ENCODE measurements at regions not wholly inside any gene's neighbourhood (a gene's known extent, or its start where the extent isn't known, plus 50 kb on each side); places are given as distances from the start of the nearest gene placed in this dataset.

DNA sequence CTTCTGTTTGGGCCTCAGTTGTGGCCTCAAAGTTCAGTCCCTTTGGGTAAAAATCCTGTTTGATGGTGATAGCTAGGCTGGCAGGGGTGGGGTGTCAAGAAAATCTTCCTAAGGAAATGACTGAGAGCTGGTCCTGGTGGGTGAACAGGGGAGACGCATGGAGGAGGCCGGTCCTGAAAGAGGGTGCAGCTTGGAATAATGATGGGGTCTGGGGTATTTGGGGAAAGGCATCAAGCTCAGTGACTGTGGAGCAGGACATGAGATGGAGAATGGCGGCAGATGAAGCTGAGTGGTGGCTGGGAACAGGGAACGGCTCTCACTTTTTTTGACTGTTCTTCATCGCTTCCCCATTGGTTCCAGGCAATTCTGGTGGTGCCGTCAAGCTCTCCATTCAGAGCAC is 140.7 kb upstream of the PKDCC start:
- H3K27ac ChIP-seq (ENCODE audit: low read depth, low read length), result no peak overlapping the region
- no peak overlapping the region for H3K9ac ChIP-seq (ENCODE audit: low read length)

GRCh38 chr2:41907771-41908207 is 140.0 kb upstream of the PKDCC start:
- Histone ChIP-seq H3K36me3 (ENCODE audit: control insufficient read depth, insufficient read depth, low read length) (no peaks in the 10 kb centered on the region), H3K9ac (ENCODE audit: low read length) (no peak overlapping the region), H3K4me3 (ENCODE audit: low read length) (no peak overlapping the region), H3K27ac (ENCODE audit: low read depth, low read length) (no peak overlapping the region), H3K27me3 (ENCODE audit: control insufficient read depth, insufficient read depth, low read length) (no peaks in the 10 kb centered on the region), H3K4me1 (ENCODE audit: control insufficient read depth, insufficient read depth, low read length) (peaks cover 6% of the 10 kb centered on the region)

More for the DNA sequence above, 140.7 kb upstream of the PKDCC start:
- Histone ChIP-seq H3K4me3 (ENCODE audit: low read length) (no peak overlapping the region), H3K36me3 (ENCODE audit: control insufficient read depth, insufficient read depth, low read length) (no peaks in the 10 kb centered on the region), H3K27me3 (ENCODE audit: control insufficient read depth, insufficient read depth, low read length) (no peaks in the 10 kb centered on the region), H3K4me1 (ENCODE audit: control insufficient read depth, insufficient read depth, low read length) (peaks cover 2% of the 10 kb centered on the region)

DNA sequence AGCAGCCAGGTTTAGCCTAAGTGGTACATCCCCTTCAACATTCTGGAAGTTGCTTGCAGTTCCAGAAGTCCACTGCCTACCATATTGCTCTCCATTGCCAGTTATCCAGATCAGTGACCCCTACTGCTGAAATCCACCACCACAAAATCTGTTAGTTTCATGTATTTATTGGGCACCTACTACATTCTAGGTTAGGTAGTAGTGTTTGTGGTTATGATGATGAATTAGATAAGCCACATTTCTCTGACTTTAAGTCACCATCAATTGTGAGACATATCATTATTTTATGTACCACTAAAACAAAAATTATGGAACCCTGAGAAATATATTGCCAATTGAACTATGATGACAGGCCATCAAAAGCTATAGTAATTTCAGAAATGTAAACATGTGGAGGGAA is 139.5 kb upstream of the PKDCC start:
- no peak overlapping the region for H3K27ac ChIP-seq (ENCODE audit: low read depth, low read length)
- peaks cover 12% of the 10 kb centered on the region for H3K4me1 ChIP-seq (ENCODE audit: control insufficient read depth, insufficient read depth, low read length)
- H3K9ac ChIP-seq (ENCODE audit: low read length), result no peak overlapping the region
- no peak overlapping the region for H3K4me3 ChIP-seq (ENCODE audit: low read length)
- H3K27me3 ChIP-seq (ENCODE audit: control insufficient read depth, insufficient read depth, low read length), result no peaks in the 10 kb centered on the region
- H3K36me3 ChIP-seq (ENCODE audit: control insufficient read depth, insufficient read depth, low read length), result no peaks in the 10 kb centered on the region

GRCh38 chr2:41909584-41909983 is 138.2 kb upstream of the PKDCC start:
- Histone ChIP-seq H3K4me3 (ENCODE audit: low read length) (no peak overlapping the region), H3K9ac (ENCODE audit: low read length) (no peak overlapping the region), H3K36me3 (ENCODE audit: control insufficient read depth, insufficient read depth, low read length) (no peaks in the 10 kb centered on the region), H3K27me3 (ENCODE audit: control insufficient read depth, insufficient read depth, low read length) (no peaks in the 10 kb centered on the region), H3K27ac (ENCODE audit: low read depth, low read length) (no peak overlapping the region), H3K4me1 (ENCODE audit: control insufficient read depth, insufficient read depth, low read length) (peaks cover 13% of the 10 kb centered on the region)

GRCh38 chr2:41910126-41910525 is 137.7 kb upstream of the PKDCC start:
- Histone ChIP-seq H3K27me3 (ENCODE audit: control insufficient read depth, insufficient read depth, low read length) (no peaks in the 10 kb centered on the region), H3K36me3 (ENCODE audit: control insufficient read depth, insufficient read depth, low read length) (no peaks in the 10 kb centered on the region), H3K9ac (ENCODE audit: low read length) (no peak overlapping the region), H3K4me1 (ENCODE audit: control insufficient read depth, insufficient read depth, low read length) (peaks cover 13% of the 10 kb centered on the region), H3K4me3 (ENCODE audit: low read length) (no peak overlapping the region), H3K27ac (ENCODE audit: low read depth, low read length) (no peak overlapping the region)

DNA sequence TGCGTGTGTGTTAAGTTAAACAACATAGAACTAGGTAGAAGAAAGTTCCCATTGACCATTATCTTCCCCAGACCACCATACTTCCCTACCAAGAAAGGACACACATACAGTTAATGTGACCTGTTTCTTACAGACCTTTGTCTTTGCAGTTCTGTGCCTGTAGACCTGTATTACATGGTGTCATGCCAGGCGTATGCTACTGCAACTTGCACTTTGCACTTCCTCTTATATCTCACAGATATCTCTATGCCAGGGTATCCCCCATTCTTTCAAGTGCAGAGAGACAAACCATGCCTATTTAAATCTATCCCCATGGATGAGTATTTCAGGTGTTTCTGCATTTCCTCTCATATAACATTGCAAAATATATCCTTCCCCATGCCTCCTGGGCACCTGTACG is 136.8 kb upstream of the PKDCC start:
- no peaks in the 10 kb centered on the region for H3K36me3 ChIP-seq (ENCODE audit: control insufficient read depth, insufficient read depth, low read length)
- H3K4me3 ChIP-seq (ENCODE audit: low read length), result no peak overlapping the region
- H3K27ac ChIP-seq (ENCODE audit: low read depth, low read length), result no peak overlapping the region
- peaks cover 13% of the 10 kb centered on the region for H3K4me1 ChIP-seq (ENCODE audit: control insufficient read depth, insufficient read depth, low read length)
- H3K9ac ChIP-seq (ENCODE audit: low read length), result no peak overlapping the region
- H3K27me3 ChIP-seq (ENCODE audit: control insufficient read depth, insufficient read depth, low read length), result no peaks in the 10 kb centered on the region

GRCh38 chr2:41912337-41912736 is 135.5 kb upstream of the PKDCC start:
- Histone ChIP-seq H3K27ac (ENCODE audit: low read depth, low read length) (no peak overlapping the region), H3K9ac (ENCODE audit: low read length) (no peak overlapping the region)

DNA sequence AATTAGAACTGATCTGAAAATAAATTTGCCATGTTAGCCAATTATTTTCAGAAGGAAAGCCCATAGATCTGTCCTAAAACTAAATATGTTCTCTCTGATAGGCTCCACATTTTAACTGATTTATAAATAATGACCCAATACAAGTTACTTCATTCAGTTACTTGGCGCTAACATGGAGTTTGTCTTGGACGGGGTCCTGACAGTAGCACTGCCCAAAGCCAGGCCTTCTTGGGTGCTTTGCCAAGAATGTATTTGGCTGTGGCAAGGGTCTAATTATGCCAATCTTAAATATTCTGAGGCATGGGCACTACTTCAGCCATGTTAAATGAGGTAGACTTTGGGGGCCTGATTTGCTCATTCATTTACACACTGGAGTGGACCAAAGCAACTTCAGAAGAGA is 135.0 kb upstream of the PKDCC start:
- H3K36me3 ChIP-seq (ENCODE audit: control insufficient read depth, insufficient read depth, low read length), result no peaks in the 10 kb centered on the region
- no peak overlapping the region for H3K9ac ChIP-seq (ENCODE audit: low read length)
- H3K4me3 ChIP-seq (ENCODE audit: low read length), result no peak overlapping the region
- H3K27ac ChIP-seq (ENCODE audit: low read depth, low read length), result peak overlapping the region; percentile 24
- no peaks in the 10 kb centered on the region for H3K27me3 ChIP-seq (ENCODE audit: control insufficient read depth, insufficient read depth, low read length)
- peaks cover 13% of the 10 kb centered on the region for H3K4me1 ChIP-seq (ENCODE audit: control insufficient read depth, insufficient read depth, low read length)

More at GRCh38 chr2:41912337-41912736, 135.5 kb upstream of the PKDCC start:
- H3K27me3 ChIP-seq (ENCODE audit: control insufficient read depth, insufficient read depth, low read length), result no peaks in the 10 kb centered on the region
- no peaks in the 10 kb centered on the region for H3K36me3 ChIP-seq (ENCODE audit: control insufficient read depth, insufficient read depth, low read length)
- no peak overlapping the region for H3K4me3 ChIP-seq (ENCODE audit: low read length)
- H3K4me1 ChIP-seq (ENCODE audit: control insufficient read depth, insufficient read depth, low read length), result peaks cover 13% of the 10 kb centered on the region

DNA sequence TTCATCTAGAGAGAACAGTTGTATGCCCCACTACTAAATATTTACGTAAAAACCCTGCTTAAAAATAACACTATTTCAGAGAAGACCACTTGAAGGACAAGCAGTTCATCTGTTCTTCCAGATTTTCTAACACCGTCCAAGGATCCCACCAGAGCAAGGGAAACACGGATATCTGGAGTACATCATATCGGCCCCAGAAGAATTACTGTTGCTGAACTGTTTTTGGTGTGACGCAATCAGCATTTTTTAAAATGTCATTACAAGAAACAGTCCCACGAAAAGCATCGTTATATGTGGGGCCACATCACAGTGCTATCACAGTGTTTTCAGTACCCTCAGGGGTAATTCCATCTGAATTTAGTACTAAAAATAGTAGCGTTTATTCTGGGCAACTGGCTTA is 134.5 kb upstream of the PKDCC start:
- peak overlapping the region; percentile 24 for H3K27ac ChIP-seq (ENCODE audit: low read depth, low read length)

DNA sequence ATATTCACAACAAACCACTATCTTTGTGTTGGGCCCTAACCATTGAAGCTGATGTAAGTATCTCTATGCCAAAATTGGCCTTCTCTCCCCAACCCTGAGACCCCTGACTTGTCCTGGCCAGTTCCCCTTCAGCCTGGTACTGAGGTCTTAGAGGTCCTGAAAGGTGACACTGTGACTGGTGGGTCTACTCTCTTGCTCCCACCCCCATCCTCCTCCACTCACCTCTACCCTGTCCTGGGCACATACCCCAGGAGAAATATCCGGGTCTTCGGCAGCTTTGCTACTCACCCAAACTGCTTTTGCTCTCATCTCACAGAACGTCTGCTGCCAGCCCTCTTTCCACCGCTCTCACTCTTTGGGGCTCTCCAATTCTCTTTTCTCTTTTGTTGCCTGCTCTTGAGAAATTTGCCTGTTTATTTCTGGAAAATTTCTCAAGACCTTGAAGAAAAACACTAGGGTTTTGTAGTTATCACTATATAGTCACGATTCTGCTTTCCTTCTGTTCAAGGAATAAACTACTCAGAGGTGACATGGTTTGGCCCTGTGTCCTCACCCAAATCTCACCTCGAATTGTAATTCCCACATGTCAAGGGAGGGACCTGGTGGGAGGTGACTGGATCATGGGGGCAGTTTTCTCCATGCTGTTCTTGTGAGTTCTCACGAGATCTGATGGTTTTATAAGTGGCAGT is 133.8 kb upstream of the PKDCC start:
- no peak overlapping the region for H3K4me3 ChIP-seq (ENCODE audit: low read length)
- no peak overlapping the region for H3K27ac ChIP-seq (ENCODE audit: low read depth, low read length)
- no peak overlapping the region for H3K9ac ChIP-seq (ENCODE audit: low read length)
- H3K27me3 ChIP-seq (ENCODE audit: control insufficient read depth, insufficient read depth, low read length), result no peaks in the 10 kb centered on the region
- H3K36me3 ChIP-seq (ENCODE audit: control insufficient read depth, insufficient read depth, low read length), result no peaks in the 10 kb centered on the region
- peaks cover 13% of the 10 kb centered on the region for H3K4me1 ChIP-seq (ENCODE audit: control insufficient read depth, insufficient read depth, low read length)

More for the DNA sequence above, 134.5 kb upstream of the PKDCC start:
- H3K9ac ChIP-seq (ENCODE audit: low read length), result no peak overlapping the region
- H3K36me3 ChIP-seq (ENCODE audit: control insufficient read depth, insufficient read depth, low read length), result no peaks in the 10 kb centered on the region
- H3K4me1 ChIP-seq (ENCODE audit: control insufficient read depth, insufficient read depth, low read length), result peaks cover 13% of the 10 kb centered on the region
- no peaks in the 10 kb centered on the region for H3K27me3 ChIP-seq (ENCODE audit: control insufficient read depth, insufficient read depth, low read length)
- no peak overlapping the region for H3K4me3 ChIP-seq (ENCODE audit: low read length)

DNA sequence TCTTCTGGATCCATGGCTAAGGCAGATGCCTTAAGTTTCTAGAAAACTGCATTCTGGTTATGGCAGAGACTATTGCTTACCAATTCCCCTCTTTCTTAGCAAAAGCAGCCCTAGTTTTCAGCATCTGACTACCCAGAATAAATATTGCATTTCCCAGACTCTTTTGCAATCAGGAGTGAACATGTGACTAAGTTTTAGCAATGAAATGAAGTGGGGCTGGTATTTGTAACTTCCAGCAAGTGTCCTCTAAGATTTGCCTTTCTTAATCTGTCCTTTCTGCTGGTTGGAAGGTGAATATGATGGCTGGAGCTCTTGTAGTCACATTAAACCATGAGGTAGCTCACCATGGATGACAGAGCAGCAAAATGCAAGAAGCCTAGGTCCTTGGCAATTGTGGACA is 132.9 kb upstream of the PKDCC start:
- Histone ChIP-seq H3K36me3 (ENCODE audit: control insufficient read depth, insufficient read depth, low read length) (no peaks in the 10 kb centered on the region), H3K9ac (ENCODE audit: low read length) (no peak overlapping the region), H3K27ac (ENCODE audit: low read depth, low read length) (no peak overlapping the region), H3K4me3 (ENCODE audit: low read length) (no peak overlapping the region), H3K4me1 (ENCODE audit: control insufficient read depth, insufficient read depth, low read length) (peaks cover 13% of the 10 kb centered on the region), H3K27me3 (ENCODE audit: control insufficient read depth, insufficient read depth, low read length) (no peaks in the 10 kb centered on the region)

DNA sequence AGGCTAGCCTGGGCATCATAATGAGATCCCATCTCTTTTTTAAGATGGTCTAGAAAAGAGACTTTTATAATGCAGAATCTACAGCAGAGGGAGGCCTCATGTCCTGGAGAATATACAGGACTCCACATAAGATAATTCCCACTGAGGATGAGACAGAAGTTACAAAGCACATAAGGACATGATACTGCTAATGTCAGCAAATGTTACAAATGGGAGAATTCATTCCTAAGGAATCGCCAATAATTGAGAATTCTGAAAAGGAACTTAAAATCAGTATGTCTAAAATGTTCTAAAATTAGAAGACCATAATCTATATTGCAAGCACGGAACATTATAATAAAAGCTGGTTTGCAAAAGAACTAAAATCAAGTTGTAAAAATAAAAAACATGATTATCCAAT is 131.6 kb upstream of the PKDCC start:
- Histone ChIP-seq H3K4me1 (ENCODE audit: control insufficient read depth, insufficient read depth, low read length) (peaks cover 13% of the 10 kb centered on the region), H3K36me3 (ENCODE audit: control insufficient read depth, insufficient read depth, low read length) (no peaks in the 10 kb centered on the region), H3K27ac (ENCODE audit: low read depth, low read length) (no peak overlapping the region), H3K4me3 (ENCODE audit: low read length) (no peak overlapping the region), H3K27me3 (ENCODE audit: control insufficient read depth, insufficient read depth, low read length) (no peaks in the 10 kb centered on the region), H3K9ac (ENCODE audit: low read length) (no peak overlapping the region)

DNA sequence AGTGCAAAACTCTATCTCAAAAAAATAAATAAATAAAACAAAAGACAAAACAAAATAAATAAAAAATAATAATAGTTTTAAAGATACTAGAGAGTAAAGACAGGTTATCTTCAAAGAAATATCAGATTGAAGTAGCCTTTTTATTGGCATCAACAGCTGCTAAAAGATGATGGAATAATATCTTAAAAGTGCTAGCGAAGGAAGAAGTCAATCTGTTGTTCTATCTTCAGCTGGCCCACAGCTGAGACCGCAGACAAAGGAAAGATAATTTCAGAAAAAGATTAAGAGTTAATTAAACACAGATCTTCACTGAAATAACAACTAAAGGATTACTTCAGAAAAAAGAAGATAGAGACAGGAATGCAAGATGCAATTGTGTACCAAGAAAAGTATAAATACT is 130.2 kb upstream of the PKDCC start:
- Histone ChIP-seq H3K9ac (ENCODE audit: low read length) (no peak overlapping the region), H3K27ac (ENCODE audit: low read depth, low read length) (no peak overlapping the region), H3K4me1 (ENCODE audit: control insufficient read depth, insufficient read depth, low read length) (peaks cover 14% of the 10 kb centered on the region), H3K27me3 (ENCODE audit: control insufficient read depth, insufficient read depth, low read length) (no peaks in the 10 kb centered on the region), H3K36me3 (ENCODE audit: control insufficient read depth, insufficient read depth, low read length) (no peaks in the 10 kb centered on the region), H3K4me3 (ENCODE audit: low read length) (no peak overlapping the region)

Measured in rectal smooth muscle tissue (tissue), 1 donor.